CD4-positive, alpha-beta T cell treated with Interleukin-1 beta for 1 hour (primary cell): ENCODE measurements at regions not wholly inside any gene's neighbourhood (a gene's known extent, or its start where the extent isn't known, plus 50 kb on each side); places are given as distances from the start of the nearest gene placed in this dataset.
"Not testable (repeated sequence)": the region's sequence is repeated elsewhere in the genome, so short reads cannot be mapped to it uniquely, and the experiment has no call there.

Experiments used
- DNase-seq, 2 donors: peaks; one replicate each; pipeline ENCODE4 v3.0.0-alpha.2; 2020 to 2022

DNA sequence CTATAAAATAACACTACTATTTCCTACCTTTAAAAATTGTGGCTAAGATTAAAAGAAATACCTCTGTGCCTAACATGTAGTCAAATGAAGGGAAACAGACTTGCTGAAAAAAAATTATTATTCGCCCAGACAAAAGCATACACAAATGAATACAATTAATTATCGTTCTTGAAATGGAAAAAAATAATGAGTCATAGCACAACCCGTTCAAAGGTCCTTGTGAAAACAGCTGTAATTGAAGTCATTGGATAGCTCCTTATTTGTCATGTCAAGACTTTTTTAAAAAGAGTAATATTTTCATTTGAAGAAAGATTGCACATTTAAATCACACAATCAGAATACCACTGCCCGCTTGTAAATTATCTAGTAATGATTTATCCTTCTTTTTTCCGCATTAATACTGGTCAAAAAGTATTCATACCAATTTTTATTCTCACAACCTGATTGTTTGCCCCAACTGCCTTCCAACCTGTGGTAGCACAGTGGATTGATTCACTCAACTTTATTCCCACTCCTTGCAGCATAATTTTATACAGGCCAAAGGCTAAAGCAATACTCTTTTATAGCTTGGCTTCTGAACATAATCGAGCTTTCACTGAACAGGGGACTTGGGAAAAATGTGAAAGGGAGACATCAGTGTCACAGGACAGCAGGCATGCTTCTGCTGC is 655.2 kb upstream of the MAP3K7 start:
- no peak for DNase-seq

GRCh38 chr6:91240878-91241603 is 654.2 kb upstream of the MAP3K7 start:
- DNase-seq, result no peak

DNA sequence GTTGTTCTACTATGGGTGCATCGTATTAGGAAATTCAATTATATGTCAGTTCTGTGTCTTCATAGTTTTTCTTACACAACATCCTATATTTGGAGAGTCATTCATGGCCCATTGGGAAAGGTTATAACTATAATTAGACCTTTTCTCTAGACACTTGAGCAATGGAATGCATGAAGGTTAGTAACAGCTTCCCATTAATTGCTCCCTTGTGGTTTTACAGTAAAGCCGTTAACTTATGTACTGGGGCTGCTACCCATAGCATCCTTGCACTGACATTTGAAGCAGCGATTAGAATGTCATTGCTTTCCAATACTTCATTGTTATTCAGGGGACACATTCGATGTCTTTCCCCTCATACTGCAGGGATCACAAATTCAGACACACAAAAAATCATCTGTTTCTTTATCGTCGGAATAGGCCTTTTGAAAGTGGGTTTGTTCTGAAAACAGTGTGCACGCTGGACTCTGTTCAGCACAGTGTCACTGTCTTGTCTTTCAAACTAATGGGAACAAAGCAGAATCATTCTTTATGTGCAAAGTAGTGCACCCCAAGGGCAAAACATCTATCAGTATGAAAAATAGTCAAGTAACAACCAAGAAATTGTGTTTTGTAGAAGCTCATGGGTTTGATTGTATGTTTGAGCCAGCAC is 634.3 kb upstream of the MAP3K7 start:
- DNase-seq, result no peak

DNA sequence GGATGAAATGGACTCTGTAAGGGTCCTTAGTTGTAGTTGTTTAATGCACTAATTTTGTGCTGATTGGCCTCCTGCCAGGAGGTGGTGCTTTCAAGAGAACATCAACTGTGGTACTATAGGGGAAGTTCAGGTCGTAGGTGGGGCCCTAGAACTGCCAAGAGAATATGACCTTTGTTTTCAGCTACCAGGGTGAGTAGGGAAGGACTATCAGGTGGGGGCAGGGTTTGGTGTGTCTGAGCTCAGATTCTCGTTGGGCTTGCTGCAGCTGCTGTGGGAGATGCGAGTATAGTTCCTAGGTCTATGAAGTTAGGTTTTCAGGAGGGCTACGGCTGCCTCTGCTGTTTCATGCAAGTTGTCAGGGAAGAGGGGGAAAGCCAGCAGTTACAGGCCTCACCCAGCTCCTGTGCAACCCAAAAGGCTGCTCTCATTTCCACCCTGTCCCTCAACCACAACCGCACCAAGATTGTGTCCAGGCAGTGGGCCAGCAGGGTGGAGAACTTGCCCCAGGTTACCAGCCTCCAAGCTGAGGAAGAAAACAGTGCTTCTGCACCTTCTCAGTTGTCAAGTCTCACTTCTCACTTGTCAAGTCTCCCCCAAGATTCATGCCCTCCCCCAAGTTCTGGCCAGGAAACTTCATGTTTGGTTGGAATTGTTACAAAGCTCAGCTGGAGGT is 626.5 kb upstream of the MAP3K7 start:
- no peak for DNase-seq

DNA sequence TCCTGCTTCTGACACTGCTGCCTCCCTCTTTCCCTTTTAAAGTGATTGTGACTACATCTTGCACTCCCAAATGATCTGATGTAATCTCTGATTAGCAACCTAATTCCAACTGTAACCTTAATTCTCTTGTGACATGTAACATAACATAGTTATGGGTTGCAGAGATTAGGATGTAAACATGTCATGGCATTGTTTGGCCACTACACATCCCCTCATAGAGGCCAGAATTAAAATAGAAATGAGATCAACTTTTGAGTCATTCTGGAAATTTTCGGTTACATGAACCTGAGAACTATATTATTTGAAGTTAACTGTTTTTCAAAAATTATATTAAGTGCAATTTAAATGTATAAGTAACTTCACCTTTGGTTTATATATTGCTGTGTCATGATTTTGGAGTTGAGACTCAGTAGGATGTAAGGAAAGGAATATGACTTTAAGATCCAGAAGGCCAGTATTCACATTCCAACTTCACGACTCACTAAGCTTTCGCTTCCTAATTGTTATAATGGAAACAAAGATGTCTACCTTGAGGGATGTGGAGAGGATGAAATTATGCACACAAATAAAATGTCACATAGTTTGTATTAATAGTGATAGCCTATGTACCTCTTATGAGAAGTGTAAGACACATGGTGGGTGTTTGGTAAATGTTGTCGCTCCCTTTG is 611.9 kb upstream of the MAP3K7 start:
- no peak for DNase-seq

GRCh38 chr6:91196729-91197128 is 609.9 kb upstream of the MAP3K7 start:
- DNase-seq, result no peak

DNA sequence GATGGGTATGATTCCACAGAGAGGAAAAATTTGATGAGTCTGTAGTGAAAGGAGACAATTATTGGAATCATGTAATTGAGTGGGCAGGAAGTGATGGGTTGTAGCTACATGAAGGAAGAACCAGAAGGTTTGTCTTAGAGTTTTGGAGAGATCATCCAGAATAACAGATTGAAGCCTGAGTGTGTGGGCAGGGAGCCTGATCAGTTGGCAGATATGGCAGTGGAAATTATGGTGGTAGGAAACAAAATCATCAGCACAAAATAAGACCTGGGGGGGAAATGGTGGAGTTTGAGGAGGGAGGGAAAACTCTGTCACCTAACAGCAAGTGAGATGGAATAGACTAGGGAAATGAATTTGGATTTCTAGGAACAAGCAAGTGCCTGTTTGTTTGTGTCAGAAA is 606.6 kb upstream of the MAP3K7 start:
- DNase-seq, result no peak

DNA sequence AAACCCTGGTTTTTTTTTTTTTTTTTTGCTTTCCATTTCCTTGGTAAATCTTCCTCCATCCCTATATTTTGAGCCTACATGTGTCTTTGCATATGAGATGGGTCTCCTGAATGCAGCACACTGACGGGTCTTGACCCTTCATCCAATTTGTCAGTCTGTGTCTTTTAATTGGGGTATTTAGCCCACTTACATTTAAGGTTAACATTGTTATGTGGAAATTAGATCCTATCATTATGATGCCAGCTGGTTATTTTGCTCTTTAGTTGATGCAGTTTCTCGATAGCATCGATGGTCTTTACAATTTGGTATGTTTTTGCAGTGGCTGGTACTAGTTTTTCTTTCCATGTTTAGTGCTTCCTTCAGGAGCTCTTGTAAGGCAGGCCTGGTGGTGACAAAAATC is 603.2 kb upstream of the MAP3K7 start:
- DNase-seq, result not testable (repeated sequence)

- no peak for DNase-seq
These were observed 598.2 kb upstream of the MAP3K7 start for GRCh38 chr6:91185072-91185471.

GRCh38 chr6:91181416-91181815 is 594.5 kb upstream of the MAP3K7 start:
- DNase-seq, result no peak

GRCh38 chr6:91173651-91174050 is 586.8 kb upstream of the MAP3K7 start:
- DNase-seq, result no peak

DNA sequence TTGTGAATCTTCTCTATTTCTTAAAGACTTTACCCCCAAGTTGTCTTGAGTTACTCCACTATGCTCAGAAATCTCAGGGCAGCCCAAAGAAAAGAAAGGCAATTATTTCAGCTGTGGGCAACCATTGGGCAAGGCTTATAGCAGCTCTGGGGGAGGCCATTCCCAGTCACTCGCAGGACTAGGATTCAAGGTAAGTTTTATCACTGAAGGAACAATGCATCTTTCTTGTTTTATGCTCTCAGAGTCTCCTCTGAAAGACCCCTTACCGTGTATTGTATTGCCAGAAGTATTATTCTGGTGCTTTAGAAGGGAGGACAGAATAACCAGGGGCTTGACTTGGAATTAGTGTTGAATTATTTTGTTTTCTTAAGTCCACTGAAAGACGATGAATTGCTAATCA is 586.3 kb upstream of the MAP3K7 start:
- DNase-seq, result no peak

DNA sequence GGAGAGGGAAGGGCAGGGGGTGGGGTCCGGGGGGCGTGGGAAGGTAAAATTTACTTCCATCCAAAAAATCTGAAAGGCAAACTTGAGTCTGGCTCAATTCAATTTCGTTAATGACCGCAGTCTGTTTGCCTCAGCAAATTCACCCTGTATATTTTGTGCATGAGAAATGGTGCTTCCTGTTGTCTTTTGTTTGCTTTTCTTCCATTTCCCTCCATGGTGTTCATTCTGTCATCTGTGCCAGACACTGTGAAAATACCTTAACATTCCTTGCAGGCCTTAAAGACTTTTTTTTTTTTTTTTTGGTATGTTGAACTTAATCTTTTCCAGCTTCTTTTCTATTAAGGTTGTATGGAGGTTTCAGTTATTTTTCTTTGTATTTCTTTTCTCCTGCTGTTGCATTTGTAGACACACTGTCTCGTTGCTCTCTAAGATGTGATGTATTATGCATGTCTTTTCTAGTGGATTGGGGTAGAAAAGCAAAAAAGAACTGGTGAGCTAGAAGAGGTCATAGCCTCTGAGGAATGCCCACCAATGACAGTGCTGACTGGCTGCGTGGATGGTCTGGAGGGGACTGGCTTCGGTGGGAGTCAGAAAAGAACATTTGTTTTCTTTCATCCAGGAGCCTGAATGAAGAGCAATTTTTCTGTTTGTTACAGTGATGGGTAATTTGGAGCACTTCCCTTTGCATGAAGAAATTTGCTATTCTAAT is 585.0 kb upstream of the MAP3K7 start:
- no peak for DNase-seq

DNA sequence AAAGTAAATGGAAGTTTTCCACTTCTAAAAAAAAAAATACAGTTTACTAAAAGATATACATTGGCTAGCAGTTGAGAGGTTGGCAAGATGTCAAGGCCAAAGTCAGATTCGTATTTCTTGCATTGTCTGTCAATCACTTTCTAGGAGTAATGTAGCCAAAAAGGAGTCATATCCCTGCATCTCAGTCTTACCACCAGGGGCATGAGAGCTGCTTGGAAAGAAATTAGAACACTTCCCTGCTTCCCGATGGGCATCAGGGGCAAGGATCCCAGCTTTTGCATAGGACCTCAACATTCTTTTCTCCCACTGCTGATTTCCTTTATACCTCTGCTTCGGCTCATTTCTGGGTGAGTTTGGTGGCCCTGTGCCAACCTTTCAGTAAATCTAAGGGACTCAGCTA is 581.0 kb upstream of the MAP3K7 start:
- no peak for DNase-seq

- no peak for DNase-seq
These were observed 579.6 kb upstream of the MAP3K7 start for GRCh38 chr6:91166271-91167046.

DNA sequence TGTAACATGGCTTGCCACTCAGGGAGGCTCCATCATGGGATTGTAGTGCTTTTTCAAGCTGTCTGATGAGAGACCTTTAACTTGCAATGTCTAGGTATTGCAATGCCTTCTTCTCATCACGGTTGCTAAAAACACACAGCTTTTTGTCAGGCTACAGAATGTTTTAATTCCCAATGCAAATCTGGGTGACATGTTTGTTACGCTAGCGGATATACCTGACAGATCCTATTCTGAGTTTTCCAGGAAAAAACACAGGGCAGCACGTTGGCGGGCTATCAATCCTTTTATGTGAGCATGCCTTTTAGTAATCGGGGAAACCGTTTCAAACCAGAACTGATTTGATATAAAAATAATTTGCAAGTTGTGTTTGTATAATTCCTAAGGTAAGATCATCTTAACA is 577.2 kb upstream of the MAP3K7 start:
- no peak for DNase-seq

GRCh38 chr6:91161246-91161645 is 574.4 kb upstream of the MAP3K7 start:
- no peak for DNase-seq

- no peak for DNase-seq
These were observed 568.4 kb upstream of the MAP3K7 start for GRCh38 chr6:91155129-91155785.

DNA sequence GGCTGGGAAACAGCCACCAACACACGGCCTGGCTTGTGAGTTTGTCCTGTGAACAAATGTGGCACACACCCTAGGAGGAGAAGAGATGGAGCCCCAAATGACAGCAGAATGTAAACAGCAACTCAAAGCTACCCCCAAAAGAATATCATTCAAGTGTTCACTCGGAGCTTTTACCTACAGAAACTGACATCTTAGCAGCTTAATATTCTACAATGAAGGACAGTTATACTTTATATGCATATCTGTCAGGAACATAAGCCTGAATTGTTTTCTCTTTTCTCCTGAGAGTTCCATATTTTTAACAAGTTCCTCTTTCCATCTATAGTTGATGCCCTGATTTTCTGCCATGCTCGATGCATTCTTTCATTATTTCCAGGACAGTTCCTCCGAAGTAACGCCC is 566.0 kb upstream of the MAP3K7 start:
- DNase-seq, result no peak

DNA sequence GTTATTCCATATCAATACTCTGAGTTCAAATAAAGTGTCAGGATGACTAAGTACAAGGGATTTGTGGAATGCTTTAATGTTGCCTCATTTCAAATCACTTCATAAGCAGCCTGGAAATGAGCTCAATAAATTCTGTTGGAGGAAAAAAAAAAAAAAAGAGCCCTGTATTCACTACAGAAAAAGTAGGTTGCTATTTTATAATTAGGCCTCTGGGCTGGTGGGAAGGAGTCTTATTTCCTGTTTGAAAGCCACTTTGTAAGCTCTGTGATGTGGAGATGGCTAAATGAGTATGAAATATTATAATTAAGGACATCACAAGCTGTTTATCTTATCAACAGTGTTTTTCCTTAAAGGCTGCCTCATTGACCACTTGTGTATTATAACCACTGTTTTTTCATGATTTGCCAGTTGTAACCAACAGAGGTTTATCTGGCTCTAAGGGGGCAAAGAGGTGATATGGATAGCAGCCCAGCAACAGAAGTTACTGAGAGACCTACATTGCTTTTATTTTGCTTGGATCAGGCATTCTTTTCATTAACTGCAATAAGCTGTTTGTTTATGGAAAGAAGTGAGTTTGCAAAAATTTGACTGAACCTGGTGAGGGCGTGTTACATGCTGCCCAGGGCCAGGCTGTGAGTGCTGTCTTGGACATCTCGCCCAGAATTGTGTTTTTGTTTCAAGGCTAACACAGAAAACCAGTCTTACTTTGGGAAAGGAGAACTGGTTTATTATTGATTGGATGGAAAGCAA is 563.3 kb upstream of the MAP3K7 start:
- DNase-seq, result no peak
